Progenitor cell of endocrine pancreas (in vitro differentiated cells): ENCODE measurements at regions not wholly inside any gene's neighbourhood (a gene's known extent, or its start where the extent isn't known, plus 50 kb on each side); places are given as distances from the start of the nearest gene placed in this dataset.
"Not testable (repeated sequence)": the region's sequence is repeated elsewhere in the genome, so short reads cannot be mapped to it uniquely, and the experiment has no call there.

Experiments used
- DNase-seq: peaks from one replicate; pipeline ENCODE4 v3.0.0; 2021; ENCODE audit warnings: low spot score; ENCODE audit not compliant: unreplicated experiment
- H3K27ac Mint-ChIP-seq: 2 replicates; pipeline ENCODE4 v1.8.0; 2021; ENCODE audit warnings: mild to moderate bottlenecking, moderate library complexity, mixed read lengths
- H3K27me3 Mint-ChIP-seq: 2 replicates; pipeline ENCODE4 v1.8.0; 2021; ENCODE audit warnings: mixed read lengths
- H3K36me3 Mint-ChIP-seq: 2 replicates; pipeline ENCODE4 v1.8.0; 2022; ENCODE audit warnings: mixed read lengths; ENCODE audit not compliant: insufficient read depth
- H3K4me1 Mint-ChIP-seq: 2 replicates; pipeline ENCODE4 v1.8.0; 2021; ENCODE audit warnings: low read depth, mixed read lengths
- H3K4me3 Mint-ChIP-seq: 2 replicates; pipeline ENCODE4 v1.8.0; 2021; ENCODE audit warnings: low read depth, mild to moderate bottlenecking, moderate library complexity, mixed read lengths
- H3K9me3 Mint-ChIP-seq: 2 replicates; pipeline ENCODE4 v1.8.0; 2021; ENCODE audit warnings: low read depth, mixed read lengths
- CTCF ChIP-seq: fragments of 200-600 bp; sonication (generic); IDR thresholded peaks from one replicate; pipeline ENCODE4 v1.5.0; 2021; ENCODE audit warnings: antibody characterized with exemption, mild to moderate bottlenecking; ENCODE audit not compliant: unreplicated experiment

- Mint-ChIP-seq H3K9me3 (no peaks in the 10 kb centered on the region), H3K4me3 (no peak overlapping the region), H3K27me3 (no peaks in the 10 kb centered on the region), H3K27ac (no peak overlapping the region), H3K36me3 (no peaks in the 10 kb centered on the region), H3K4me1 (no peaks in the 10 kb centered on the region)
- DNase-seq, result no peak
- TF ChIP-seq CTCF, result no peak
Measured at GRCh38 chr15:54803987-54804386, 392.8 kb downstream of the RSL24D1 start.

- TF ChIP-seq CTCF, result no peak
- Mint-ChIP-seq H3K4me3 (no peak overlapping the region), H3K4me1 (no peaks in the 10 kb centered on the region)
Measured at GRCh38 chr15:54803134-54803808, 393.5 kb downstream of the RSL24D1 start.

GRCh38 chr15:54792526-54792925 is 404.2 kb downstream of the RSL24D1 start:
- Mint-ChIP-seq H3K9me3 (no peaks in the 10 kb centered on the region), H3K36me3 (no peaks in the 10 kb centered on the region), H3K27me3 (no peaks in the 10 kb centered on the region), H3K4me1 (no peaks in the 10 kb centered on the region), H3K4me3 (no peak overlapping the region), H3K27ac (no peak overlapping the region)
- no peak for TF ChIP-seq CTCF
- no peak for DNase-seq

More at GRCh38 chr15:54803134-54803808, 393.5 kb downstream of the RSL24D1 start:
- Mint-ChIP-seq H3K27ac (no peak overlapping the region), H3K36me3 (no peaks in the 10 kb centered on the region), H3K27me3 (no peaks in the 10 kb centered on the region), H3K9me3 (no peaks in the 10 kb centered on the region)
- no peak for DNase-seq

GRCh38 chr15:54790693-54791092 is 406.0 kb downstream of the RSL24D1 start:
- no peak overlapping the region for H3K4me3 Mint-ChIP-seq
- no peaks in the 10 kb centered on the region for H3K36me3 Mint-ChIP-seq
- no peaks in the 10 kb centered on the region for H3K27me3 Mint-ChIP-seq
- H3K9me3 Mint-ChIP-seq, result peaks cover under 1% of the 10 kb centered on the region
- no peak for DNase-seq
- TF ChIP-seq CTCF, result no peak
- no peak overlapping the region for H3K27ac Mint-ChIP-seq
- no peaks in the 10 kb centered on the region for H3K4me1 Mint-ChIP-seq

- H3K4me3 Mint-ChIP-seq, result no peak overlapping the region
- H3K27me3 Mint-ChIP-seq, result no peaks in the 10 kb centered on the region
- no peak for DNase-seq
- no peak overlapping the region for H3K27ac Mint-ChIP-seq
- H3K36me3 Mint-ChIP-seq, result no peaks in the 10 kb centered on the region
- no peaks in the 10 kb centered on the region for H3K4me1 Mint-ChIP-seq
- TF ChIP-seq CTCF, result no peak
- H3K9me3 Mint-ChIP-seq, result peaks cover 9% of the 10 kb centered on the region
Measured at GRCh38 chr15:54789376-54789775, 407.4 kb downstream of the RSL24D1 start.

GRCh38 chr15:54781220-54781619 is 415.5 kb downstream of the RSL24D1 start:
- H3K4me1 Mint-ChIP-seq, H3K36me3 Mint-ChIP-seq, H3K27me3 Mint-ChIP-seq, DNase-seq, H3K4me3 Mint-ChIP-seq, H3K27ac Mint-ChIP-seq: not testable (repeated sequence)
- peaks cover 17% of the 10 kb centered on the region for H3K9me3 Mint-ChIP-seq
